Activated CD8-positive, alpha-beta memory T cell treated with anti-CD3 and anti-CD28 coated beads, Interleukin-2, amount 50 U/mL, for 4 hours (primary cell): ENCODE measurements at regions not wholly inside any gene's neighbourhood (a gene's known extent, or its start where the extent isn't known, plus 50 kb on each side); places are given as distances from the start of the nearest gene placed in this dataset.

Experiments used
- DNase-seq: peaks from one replicate; pipeline ENCODE4 v3.0.0-alpha.2; 2020

GRCh38 chr3:43995547-43996378 lies 245.9 kb upstream of the TOPAZ1 start:
- no peak for DNase-seq

- no peak for DNase-seq
These were observed 245.0 kb upstream of the TOPAZ1 start for GRCh38 chr3:43996379-43997301.

GRCh38 chr3:43997316-43997715 lies 244.4 kb upstream of the TOPAZ1 start:
- DNase-seq: no peak

GRCh38 chr3:43997788-43998369 lies 243.8 kb upstream of the TOPAZ1 start:
- no peak for DNase-seq

- no peak for DNase-seq
These were observed 243.3 kb upstream of the TOPAZ1 start for GRCh38 chr3:43998370-43998835.

- DNase-seq: no peak
These were observed 242.6 kb upstream of the TOPAZ1 start for GRCh38 chr3:43998836-43999727.

- DNase-seq: no peak
These were observed 241.9 kb upstream of the TOPAZ1 start for GRCh38 chr3:43999728-44000319.

- no peak for DNase-seq
These were observed 241.1 kb upstream of the TOPAZ1 start for GRCh38 chr3:44000586-44000985.

GRCh38 chr3:44001072-44001471 lies 240.6 kb upstream of the TOPAZ1 start:
- no peak for DNase-seq

GRCh38 chr3:44003801-44004200 lies 237.9 kb upstream of the TOPAZ1 start:
- no peak for DNase-seq

GRCh38 chr3:44011680-44012079 lies 230.0 kb upstream of the TOPAZ1 start:
- DNase-seq: no peak

- no peak for DNase-seq
These were observed 229.4 kb upstream of the TOPAZ1 start for GRCh38 chr3:44012160-44012899.

GRCh38 chr3:44013967-44014366 lies 227.7 kb upstream of the TOPAZ1 start:
- DNase-seq: no peak

GRCh38 chr3:44015170-44015569 lies 226.5 kb upstream of the TOPAZ1 start:
- no peak for DNase-seq

- no peak for DNase-seq
These were observed 224.9 kb upstream of the TOPAZ1 start for GRCh38 chr3:44016818-44017217.

GRCh38 chr3:44018926-44019325 lies 222.8 kb upstream of the TOPAZ1 start:
- DNase-seq: no peak

GRCh38 chr3:44019736-44020135 lies 221.9 kb upstream of the TOPAZ1 start:
- no peak for DNase-seq

- no peak for DNase-seq
These were observed 221.5 kb upstream of the TOPAZ1 start for GRCh38 chr3:44020143-44020542.

GRCh38 chr3:44021651-44022594 lies 219.8 kb upstream of the TOPAZ1 start:
- DNase-seq: no peak
